ENCODE measurements at regions not wholly inside any gene's neighbourhood (a gene's known extent, or its start where the extent isn't known, plus 50 kb on each side); places are given as distances from the start of the nearest gene placed in this dataset.

GRCh38 chr12:3352230-3352629 lies 138.8 kb upstream of the PRMT8 start:
- H3K9me3 ChIP-seq (ENCODE audit: control insufficient read depth in 2 of 3, insufficient read depth in 1 of 3, low read length in 3 of 3) = no peaks in the 10 kb centered on the region
- no peaks in the 10 kb centered on the region for H3K36me3 ChIP-seq (ENCODE audit: control insufficient read depth in 2 of 3, insufficient read depth in 3 of 3, low read length in 3 of 3)
- intact Hi-C loops (cut with DNase I) = no loop called here
- no peaks in the 10 kb centered on the region for H3K27me3 ChIP-seq (ENCODE audit: control insufficient read depth, insufficient read depth, low read length)
- H3K27ac ChIP-seq (ENCODE audit: low read depth in 2 of 2, low read length in 2 of 2) = no peak overlapping the region
- no peak overlapping the region for H3K4me3 ChIP-seq (ENCODE audit: low read length in 3 of 3)
- peaks cover 0 to 2% (median 0%) of the 10 kb centered on the region in 3 donors for H3K4me1 ChIP-seq (ENCODE audit: control insufficient read depth in 2 of 3, insufficient read depth in 2 of 3, low read depth in 1 of 3, low read length in 3 of 3)
- DNase-seq (no peak), FAIRE-seq (no peak)
- no peak overlapping the region for H3K9ac ChIP-seq (ENCODE audit: low read length in 3 of 3)
- TF ChIP-seq, protein P1, sequence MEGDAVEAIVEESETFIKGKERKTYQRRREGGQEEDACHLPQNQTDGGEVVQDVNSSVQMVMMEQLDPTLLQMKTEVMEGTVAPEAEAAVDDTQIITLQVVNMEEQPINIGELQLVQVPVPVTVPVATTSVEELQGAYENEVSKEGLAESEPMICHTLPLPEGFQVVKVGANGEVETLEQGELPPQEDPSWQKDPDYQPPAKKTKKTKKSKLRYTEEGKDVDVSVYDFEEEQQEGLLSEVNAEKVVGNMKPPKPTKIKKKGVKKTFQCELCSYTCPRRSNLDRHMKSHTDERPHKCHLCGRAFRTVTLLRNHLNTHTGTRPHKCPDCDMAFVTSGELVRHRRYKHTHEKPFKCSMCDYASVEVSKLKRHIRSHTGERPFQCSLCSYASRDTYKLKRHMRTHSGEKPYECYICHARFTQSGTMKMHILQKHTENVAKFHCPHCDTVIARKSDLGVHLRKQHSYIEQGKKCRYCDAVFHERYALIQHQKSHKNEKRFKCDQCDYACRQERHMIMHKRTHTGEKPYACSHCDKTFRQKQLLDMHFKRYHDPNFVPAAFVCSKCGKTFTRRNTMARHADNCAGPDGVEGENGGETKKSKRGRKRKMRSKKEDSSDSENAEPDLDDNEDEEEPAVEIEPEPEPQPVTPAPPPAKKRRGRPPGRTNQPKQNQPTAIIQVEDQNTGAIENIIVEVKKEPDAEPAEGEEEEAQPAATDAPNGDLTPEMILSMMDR (IDR thresholded peaks at IDR 0.05; ENCODE audit: borderline replicate concordance, extremely low read depth, insufficient read depth) = no peak

- no peak overlapping the region for H3K4me3 ChIP-seq (ENCODE audit: low read length in 3 of 3)
- no peak overlapping the region for H3K9ac ChIP-seq (ENCODE audit: low read length in 3 of 3)
- H3K4me1 ChIP-seq (ENCODE audit: control insufficient read depth in 2 of 3, insufficient read depth in 2 of 3, low read depth in 1 of 3, low read length in 3 of 3) = peaks cover 0 to 2% (median 0%) of the 10 kb centered on the region in 3 donors
- TF ChIP-seq, protein P1 (IDR thresholded peaks at IDR 0.05; ENCODE audit: borderline replicate concordance, extremely low read depth, insufficient read depth) = no peak
- intact Hi-C loops (cut with DNase I) = no loop called here
- FAIRE-seq (no peak), DNase-seq (no peak)
- H3K36me3 ChIP-seq (ENCODE audit: control insufficient read depth in 2 of 3, insufficient read depth in 3 of 3, low read length in 3 of 3) = no peaks in the 10 kb centered on the region
- no peak overlapping the region for H3K27ac ChIP-seq (ENCODE audit: low read depth in 2 of 2, low read length in 2 of 2)
- H3K9me3 ChIP-seq (ENCODE audit: control insufficient read depth in 2 of 3, insufficient read depth in 1 of 3, low read length in 3 of 3) = no peaks in the 10 kb centered on the region
- no peaks in the 10 kb centered on the region for H3K27me3 ChIP-seq (ENCODE audit: control insufficient read depth, insufficient read depth, low read length)
Observed at GRCh38 chr12:3353621-3354020, 137.4 kb upstream of the PRMT8 start.

DNA sequence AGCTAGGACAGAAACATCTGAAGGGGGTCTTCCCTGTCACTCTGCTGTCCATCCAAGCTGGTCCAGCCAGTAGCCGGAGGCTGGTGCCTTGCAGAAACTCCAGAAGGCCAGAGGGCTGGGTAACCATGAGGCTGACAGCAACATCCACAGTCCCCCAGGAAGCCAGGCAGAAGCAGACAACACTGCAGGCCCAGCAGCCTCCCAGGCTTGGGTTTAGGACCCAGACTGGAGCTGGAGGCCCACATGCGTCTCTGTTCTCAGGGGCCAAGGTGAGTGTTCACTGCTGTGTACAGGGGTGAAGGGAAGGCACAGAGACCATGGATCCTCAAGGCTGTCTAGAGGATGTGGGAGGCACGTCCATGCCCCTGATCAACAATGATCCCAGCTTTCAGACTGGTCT lies 136.4 kb upstream of the PRMT8 start:
- Histone ChIP-seq H3K36me3 (ENCODE audit: control insufficient read depth in 2 of 3, insufficient read depth in 3 of 3, low read length in 3 of 3) (no peaks in the 10 kb centered on the region), H3K9me3 (ENCODE audit: control insufficient read depth in 2 of 3, insufficient read depth in 1 of 3, low read length in 3 of 3) (no peaks in the 10 kb centered on the region), H3K4me3 (ENCODE audit: low read length in 3 of 3) (no peak overlapping the region), H3K27ac (ENCODE audit: low read depth in 2 of 2, low read length in 2 of 2) (no peak overlapping the region), H3K27me3 (ENCODE audit: control insufficient read depth, insufficient read depth, low read length) (no peaks in the 10 kb centered on the region), H3K4me1 (ENCODE audit: control insufficient read depth in 2 of 3, insufficient read depth in 2 of 3, low read depth in 1 of 3, low read length in 3 of 3) (peaks cover 0 to 2% (median 0%) of the 10 kb centered on the region in 3 donors), H3K9ac (ENCODE audit: low read length in 3 of 3) (no peak overlapping the region)
- TF ChIP-seq, protein P1 (IDR thresholded peaks at IDR 0.05; ENCODE audit: borderline replicate concordance, extremely low read depth, insufficient read depth) = no peak
- no peak for DNase-seq
- no peak for FAIRE-seq
- intact Hi-C loops (cut with DNase I) = no loop called here

GRCh38 chr12:3355378-3355900 lies 135.6 kb upstream of the PRMT8 start:
- Histone ChIP-seq H3K9me3 (ENCODE audit: control insufficient read depth in 2 of 3, insufficient read depth in 1 of 3, low read length in 3 of 3) (no peaks in the 10 kb centered on the region), H3K27ac (ENCODE audit: low read depth in 2 of 2, low read length in 2 of 2) (no peak overlapping the region), H3K9ac (ENCODE audit: low read length in 3 of 3) (no peak overlapping the region), H3K36me3 (ENCODE audit: control insufficient read depth in 2 of 3, insufficient read depth in 3 of 3, low read length in 3 of 3) (no peaks in the 10 kb centered on the region), H3K27me3 (ENCODE audit: control insufficient read depth, insufficient read depth, low read length) (no peaks in the 10 kb centered on the region), H3K4me3 (ENCODE audit: low read length in 3 of 3) (no peak overlapping the region), H3K4me1 (ENCODE audit: control insufficient read depth in 2 of 3, insufficient read depth in 2 of 3, low read depth in 1 of 3, low read length in 3 of 3) (peaks cover 0 to 2% (median 0%) of the 10 kb centered on the region in 3 donors)
- FAIRE-seq (no peak), DNase-seq (no peak)
- intact Hi-C loops (cut with DNase I) = no loop called here
- TF ChIP-seq, protein P1 (IDR thresholded peaks at IDR 0.05; ENCODE audit: borderline replicate concordance, extremely low read depth, insufficient read depth) = no peak

All from kidney (tissue), 13 donors.